ENCODE measurements at regions not wholly inside any gene's neighbourhood (a gene's known extent, or its start where the extent isn't known, plus 50 kb on each side); places are given as distances from the start of the nearest gene placed in this dataset.

GRCh38 chr12:47015381-47015780, 64.0 kb upstream of the PCED1B start:
- no peak for TF ChIP-seq CTCF (conservative IDR thresholded peaks at IDR 0.05 in 1 of 2, IDR thresholded peaks at IDR 0.05 in 1 of 2; ENCODE audit: extremely low read depth in 1 of 2, insufficient read depth in 1 of 2, low read depth in 1 of 2, low read length in 2 of 2)
- TF ChIP-seq EZH2 (IDR thresholded peaks at IDR 0.05; ENCODE audit: borderline replicate concordance, low read length): no peak

Data from mammary epithelial cell (primary cell).